ENCODE measurements at regions not wholly inside any gene's neighbourhood (a gene's known extent, or its start where the extent isn't known, plus 50 kb on each side); places are given as distances from the start of the nearest gene placed in this dataset.

GRCh38 chr13:112248406-112248760 is 127.8 kb upstream of the SPACA7 start:
- H3K27ac ChIP-seq (ENCODE audit: low read depth, low read length) = no peak overlapping the region
- ATAC-seq (no peak), DNase-seq (ENCODE audit: low read depth, low spot score) (no peak)
- TF ChIP-seq CBX3 (IDR thresholded peaks at IDR 0.05; ENCODE audit: low read depth) = no peak
- TF ChIP-seq ELF1 (IDR thresholded peaks at IDR 0.05; ENCODE audit: borderline replicate concordance, low read depth) = no peak
- no peak for TF ChIP-seq RAD21 (IDR thresholded peaks at IDR 0.05; ENCODE audit: low read depth)
- TF ChIP-seq ZNF274 (IDR thresholded peaks at IDR 0.05; ENCODE audit: low read depth, low read length) = no peak
- TF ChIP-seq YY1 (IDR thresholded peaks at IDR 0.05; ENCODE audit: extremely low read depth, insufficient replicate concordance, low read depth, low read length) = no peak
- TF ChIP-seq FOSL1 (IDR thresholded peaks at IDR 0.05; ENCODE audit: low read depth) = no peak
- TF ChIP-seq SRF (IDR thresholded peaks at IDR 0.05; ENCODE audit: low read depth) = no peak
- TF ChIP-seq JUND (IDR thresholded peaks at IDR 0.05) = no peak
- TF ChIP-seq REST (IDR thresholded peaks at IDR 0.05; ENCODE audit: low read depth) = no peak
- TF ChIP-seq ZFX (IDR thresholded peaks at IDR 0.05) = no peak
- TF ChIP-seq TCF7L2 (IDR thresholded peaks at IDR 0.05; ENCODE audit: borderline replicate concordance, extremely low read depth, insufficient read depth, insufficient read length) = no peak
- TF ChIP-seq EGR1 (IDR thresholded peaks at IDR 0.05; ENCODE audit: low read depth) = no peak
- no peak for TF ChIP-seq POLR2AphosphoS5 (IDR thresholded peaks at IDR 0.05; ENCODE audit: low read depth, low read length)
- H3K9me3 ChIP-seq (ENCODE audit: control insufficient read depth in 1 of 2, insufficient read depth in 1 of 2, low read depth in 1 of 2, low read length in 2 of 2) = no peaks in the 10 kb centered on the region
- H3K4me3 ChIP-seq (replicated peaks in 1 of 2; ENCODE audit: low read depth in 1 of 2, low read length in 2 of 2) = no peak overlapping the region
- no peak overlapping the region for H2AFZ ChIP-seq (ENCODE audit: low read depth, low read length, poor library complexity, severe bottlenecking)
- ChIA-PET RAD21 (ENCODE audit: low non-redundant PET in 1 of 2, low total read pairs in 2 of 2, uncharacterized antibody in 2 of 2, unreplicated experiment in 2 of 2) (no interaction called here), CTCF (no interaction called here), POLR2A (no interaction called here)
- H3K36me3 ChIP-seq (ENCODE audit: control insufficient read depth in 1 of 2, insufficient read depth in 2 of 2, low read length in 2 of 2) = no peaks in the 10 kb centered on the region
- no TSS peak for BruUV-seq (replicated peaks)
- H3K4me2 ChIP-seq (ENCODE audit: low read length) = no peak overlapping the region
- H3K79me2 ChIP-seq (ENCODE audit: insufficient read depth, low read length) = no peaks in the 10 kb centered on the region
- no peaks in the 10 kb centered on the region for H4K20me1 ChIP-seq (ENCODE audit: insufficient read depth)
- intact Hi-C loops (cut with micrococcal nuclease) = no loop called here
- no peaks in the 10 kb centered on the region for H3K9me2 ChIP-seq (ENCODE audit: insufficient read depth)
- H3K27me3 ChIP-seq (ENCODE audit: insufficient read depth, low read length) = peaks cover 10% of the 10 kb centered on the region; the same call in 1 of the 2 replicates
- H3K9ac ChIP-seq (ENCODE audit: low read length) = no peak overlapping the region
- H3K4me1 ChIP-seq (ENCODE audit: control insufficient read depth in 1 of 2, insufficient read depth in 2 of 2, low read length in 2 of 2) = no peaks in the 10 kb centered on the region
